ENCODE measurements at regions not wholly inside any gene's neighbourhood (a gene's known extent, or its start where the extent isn't known, plus 50 kb on each side); places are given as distances from the start of the nearest gene placed in this dataset.
"Not testable (repeated sequence)": the region's sequence is repeated elsewhere in the genome, so short reads cannot be mapped to it uniquely, and the experiment has no call there.

- no peak overlapping the region for H2AFZ ChIP-seq (ENCODE audit: low read length)
- no peaks in the 10 kb centered on the region for H3K9me3 ChIP-seq (replicated peaks; ENCODE audit: insufficient read depth, low read length)
- H4K20me1 ChIP-seq (ENCODE audit: insufficient read depth, low read length): no peaks in the 10 kb centered on the region
- no peak for DNase-seq
- H3K9ac ChIP-seq (ENCODE audit: low read length): no peak overlapping the region
- H3K27ac ChIP-seq (ENCODE audit: low read length): no peak overlapping the region
- no peaks in the 10 kb centered on the region for H3K9me2 ChIP-seq (replicated peaks; ENCODE audit: insufficient read depth, low read length)
- no peaks in the 10 kb centered on the region for H3K4me1 ChIP-seq (ENCODE audit: low read length)
- no peaks in the 10 kb centered on the region for H3K36me3 ChIP-seq (replicated peaks; ENCODE audit: insufficient read depth, low read length)
- H3K27me3 ChIP-seq (replicated peaks; ENCODE audit: insufficient read depth, low read length): no peaks in the 10 kb centered on the region
- H3K79me2 ChIP-seq (ENCODE audit: low read length): no peaks in the 10 kb centered on the region
- no peak overlapping the region for H3K4me2 ChIP-seq (ENCODE audit: low read depth, low read length)
- H3K4me3 ChIP-seq (ENCODE audit: low read length): no peak overlapping the region
- no peak for TF ChIP-seq EZH2phosphoT487 (IDR thresholded peaks at IDR 0.05; ENCODE audit: low read length)
- TF ChIP-seq CTCF (IDR thresholded peaks at IDR 0.05; ENCODE audit: low read length): no peak
- TF ChIP-seq EZH2 (optimal IDR thresholded peaks at IDR 0.05; ENCODE audit: low read depth, low read length): no peak
- no peaks in the 10 kb centered on the region for H3F3A ChIP-seq (ENCODE audit: insufficient read depth, low read length)
Measured at GRCh38 chrX:106284431-106285025, 116.4 kb downstream of the PWWP3B start.

- Histone ChIP-seq H3K27me3 (replicated peaks; ENCODE audit: insufficient read depth, low read length) (no peaks in the 10 kb centered on the region), H3K36me3 (replicated peaks; ENCODE audit: insufficient read depth, low read length) (no peaks in the 10 kb centered on the region), H4K20me1 (ENCODE audit: insufficient read depth, low read length) (no peaks in the 10 kb centered on the region), H3F3A (ENCODE audit: insufficient read depth, low read length) (no peaks in the 10 kb centered on the region), H3K9ac (ENCODE audit: low read length) (no peak overlapping the region), H3K4me1 (ENCODE audit: low read length) (no peaks in the 10 kb centered on the region), H3K4me3 (ENCODE audit: low read length) (no peak overlapping the region), H3K27ac (ENCODE audit: low read length) (no peak overlapping the region), H3K79me2 (ENCODE audit: low read length) (no peaks in the 10 kb centered on the region), H3K9me2 (replicated peaks; ENCODE audit: insufficient read depth, low read length) (no peaks in the 10 kb centered on the region), H3K9me3 (replicated peaks; ENCODE audit: insufficient read depth, low read length) (no peaks in the 10 kb centered on the region), H2AFZ (ENCODE audit: low read length) (no peak overlapping the region), H3K4me2 (ENCODE audit: low read depth, low read length) (no peak overlapping the region)
- TF ChIP-seq EZH2phosphoT487 (IDR thresholded peaks at IDR 0.05; ENCODE audit: low read length): no peak
- TF ChIP-seq EZH2 (optimal IDR thresholded peaks at IDR 0.05; ENCODE audit: low read depth, low read length): no peak
- TF ChIP-seq CTCF (IDR thresholded peaks at IDR 0.05; ENCODE audit: low read length): no peak
- no peak for DNase-seq
Measured at GRCh38 chrX:106286053-106286650, 118.0 kb downstream of the PWWP3B start.

- not testable (repeated sequence) for H2AFZ ChIP-seq (ENCODE audit: low read length); H3K27ac ChIP-seq (ENCODE audit: low read length); H3K27me3 ChIP-seq (replicated peaks; ENCODE audit: insufficient read depth, low read length)
Measured at GRCh38 chrX:106290778-106291177, 122.7 kb downstream of the PWWP3B start.

GRCh38 chrX:106291779-106292390, 123.8 kb downstream of the PWWP3B start:
- not testable (repeated sequence) for H3K27ac ChIP-seq (ENCODE audit: low read length); H3K9me2 ChIP-seq (replicated peaks; ENCODE audit: insufficient read depth, low read length); H3K9me3 ChIP-seq (replicated peaks; ENCODE audit: insufficient read depth, low read length); H2AFZ ChIP-seq (ENCODE audit: low read length); H3K4me3 ChIP-seq (ENCODE audit: low read length); H3K36me3 ChIP-seq (replicated peaks; ENCODE audit: insufficient read depth, low read length); H3K4me1 ChIP-seq (ENCODE audit: low read length); H3F3A ChIP-seq (ENCODE audit: insufficient read depth, low read length); H3K4me2 ChIP-seq (ENCODE audit: low read depth, low read length); DNase-seq; H3K9ac ChIP-seq (ENCODE audit: low read length); H3K79me2 ChIP-seq (ENCODE audit: low read length); H4K20me1 ChIP-seq (ENCODE audit: insufficient read depth, low read length); H3K27me3 ChIP-seq (replicated peaks; ENCODE audit: insufficient read depth, low read length)

More at GRCh38 chrX:106290778-106291177, 122.7 kb downstream of the PWWP3B start:
- H3K4me1 ChIP-seq (ENCODE audit: low read length); H3F3A ChIP-seq (ENCODE audit: insufficient read depth, low read length); DNase-seq; H3K9me2 ChIP-seq (replicated peaks; ENCODE audit: insufficient read depth, low read length); H3K4me3 ChIP-seq (ENCODE audit: low read length); H3K79me2 ChIP-seq (ENCODE audit: low read length); H3K4me2 ChIP-seq (ENCODE audit: low read depth, low read length); H4K20me1 ChIP-seq (ENCODE audit: insufficient read depth, low read length); H3K9me3 ChIP-seq (replicated peaks; ENCODE audit: insufficient read depth, low read length); H3K9ac ChIP-seq (ENCODE audit: low read length); H3K36me3 ChIP-seq (replicated peaks; ENCODE audit: insufficient read depth, low read length): not testable (repeated sequence)

All from MM.1S (cell line).